ENCODE measurements at regions not wholly inside any gene's neighbourhood (a gene's known extent, or its start where the extent isn't known, plus 50 kb on each side); places are given as distances from the start of the nearest gene placed in this dataset.
"Not testable (repeated sequence)": the region's sequence is repeated elsewhere in the genome, so short reads cannot be mapped to it uniquely, and the experiment has no call there.

DNA sequence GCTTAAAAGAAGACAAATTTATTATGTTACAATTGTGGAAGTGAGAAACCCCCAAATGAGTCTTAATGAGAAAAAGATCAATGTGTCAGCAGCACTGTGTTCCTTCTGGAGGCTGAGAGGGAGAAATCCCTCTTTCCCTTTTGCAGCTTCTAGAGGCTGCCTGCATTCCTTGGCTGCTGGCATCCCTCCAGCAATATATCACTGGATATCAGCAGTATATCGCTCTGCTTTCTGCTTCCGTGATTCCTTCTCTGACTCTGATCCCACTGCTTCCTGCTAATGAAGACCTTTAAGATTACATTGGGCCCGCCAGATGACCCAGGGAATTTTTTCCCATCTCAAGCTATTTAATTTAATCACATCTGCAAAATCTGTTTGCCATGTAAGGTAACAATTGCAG, 1008.0 kb downstream of the RAPGEF2 start:
- H3K4me3 ChIP-seq (ENCODE audit: low read length), result no peak overlapping the region
- no peaks in the 10 kb centered on the region for H3K4me1 ChIP-seq (ENCODE audit: low read length)
- H3K9ac ChIP-seq (ENCODE audit: low read length), result no peak overlapping the region
- no peak overlapping the region for H3K4me2 ChIP-seq (ENCODE audit: low read length)
- no peak overlapping the region for H2AFZ ChIP-seq (ENCODE audit: low read depth, low read length)
- H3K27me3 ChIP-seq (ENCODE audit: low read depth, low read length), result no peaks in the 10 kb centered on the region
- no peaks in the 10 kb centered on the region for H3K79me2 ChIP-seq (ENCODE audit: low read length)
- H4K20me1 ChIP-seq (ENCODE audit: insufficient read depth, low read length), result no peaks in the 10 kb centered on the region
- TF ChIP-seq EZH2phosphoT487 (IDR thresholded peaks at IDR 0.05; ENCODE audit: low read depth), result no peak
- TF ChIP-seq, protein P1, sequence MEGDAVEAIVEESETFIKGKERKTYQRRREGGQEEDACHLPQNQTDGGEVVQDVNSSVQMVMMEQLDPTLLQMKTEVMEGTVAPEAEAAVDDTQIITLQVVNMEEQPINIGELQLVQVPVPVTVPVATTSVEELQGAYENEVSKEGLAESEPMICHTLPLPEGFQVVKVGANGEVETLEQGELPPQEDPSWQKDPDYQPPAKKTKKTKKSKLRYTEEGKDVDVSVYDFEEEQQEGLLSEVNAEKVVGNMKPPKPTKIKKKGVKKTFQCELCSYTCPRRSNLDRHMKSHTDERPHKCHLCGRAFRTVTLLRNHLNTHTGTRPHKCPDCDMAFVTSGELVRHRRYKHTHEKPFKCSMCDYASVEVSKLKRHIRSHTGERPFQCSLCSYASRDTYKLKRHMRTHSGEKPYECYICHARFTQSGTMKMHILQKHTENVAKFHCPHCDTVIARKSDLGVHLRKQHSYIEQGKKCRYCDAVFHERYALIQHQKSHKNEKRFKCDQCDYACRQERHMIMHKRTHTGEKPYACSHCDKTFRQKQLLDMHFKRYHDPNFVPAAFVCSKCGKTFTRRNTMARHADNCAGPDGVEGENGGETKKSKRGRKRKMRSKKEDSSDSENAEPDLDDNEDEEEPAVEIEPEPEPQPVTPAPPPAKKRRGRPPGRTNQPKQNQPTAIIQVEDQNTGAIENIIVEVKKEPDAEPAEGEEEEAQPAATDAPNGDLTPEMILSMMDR (IDR thresholded peaks at IDR 0.05; ENCODE audit: low read depth, low read length), result no peak
- H3K36me3 ChIP-seq (replicated peaks; ENCODE audit: low read depth, low read length), result no peaks in the 10 kb centered on the region
- no peak overlapping the region for H3K27ac ChIP-seq (ENCODE audit: low read length)
- H3K9me3 ChIP-seq (ENCODE audit: insufficient read depth, low read length), result no peaks in the 10 kb centered on the region

DNA sequence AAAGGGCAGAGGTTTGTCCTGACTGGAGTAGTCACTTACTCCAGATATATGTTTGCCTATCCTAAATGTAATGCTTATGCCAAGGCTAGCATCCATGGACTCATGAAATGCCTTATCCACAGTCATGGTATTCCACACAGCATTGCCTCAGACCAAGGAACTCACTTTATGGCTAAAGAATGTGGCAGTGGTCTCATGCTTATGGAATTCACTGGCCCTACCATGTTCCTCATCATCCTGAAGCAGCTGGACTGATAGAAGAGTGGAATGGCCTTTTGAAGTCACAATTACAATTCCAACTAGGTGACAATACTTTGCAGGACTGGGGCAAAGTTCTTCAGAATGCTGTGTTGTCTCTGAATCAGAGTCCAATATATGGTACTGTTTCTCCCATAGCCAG, 1014.8 kb downstream of the RAPGEF2 start:
- Histone ChIP-seq H3K27ac (ENCODE audit: low read length) (no peak overlapping the region), H4K20me1 (ENCODE audit: insufficient read depth, low read length) (no peaks in the 10 kb centered on the region), H3K36me3 (replicated peaks; ENCODE audit: low read depth, low read length) (no peaks in the 10 kb centered on the region), H2AFZ (ENCODE audit: low read depth, low read length) (no peak overlapping the region), H3K79me2 (ENCODE audit: low read length) (no peaks in the 10 kb centered on the region), H3K4me3 (ENCODE audit: low read length) (no peak overlapping the region), H3K9me3 (ENCODE audit: insufficient read depth, low read length) (no peaks in the 10 kb centered on the region), H3K9ac (ENCODE audit: low read length) (no peak overlapping the region), H3K27me3 (ENCODE audit: low read depth, low read length) (no peaks in the 10 kb centered on the region), H3K4me1 (ENCODE audit: low read length) (no peaks in the 10 kb centered on the region), H3K4me2 (ENCODE audit: low read length) (no peak overlapping the region)
- TF ChIP-seq, protein P1 (IDR thresholded peaks at IDR 0.05; ENCODE audit: low read depth, low read length), result no peak
- TF ChIP-seq EZH2phosphoT487 (IDR thresholded peaks at IDR 0.05; ENCODE audit: low read depth), result no peak

DNA sequence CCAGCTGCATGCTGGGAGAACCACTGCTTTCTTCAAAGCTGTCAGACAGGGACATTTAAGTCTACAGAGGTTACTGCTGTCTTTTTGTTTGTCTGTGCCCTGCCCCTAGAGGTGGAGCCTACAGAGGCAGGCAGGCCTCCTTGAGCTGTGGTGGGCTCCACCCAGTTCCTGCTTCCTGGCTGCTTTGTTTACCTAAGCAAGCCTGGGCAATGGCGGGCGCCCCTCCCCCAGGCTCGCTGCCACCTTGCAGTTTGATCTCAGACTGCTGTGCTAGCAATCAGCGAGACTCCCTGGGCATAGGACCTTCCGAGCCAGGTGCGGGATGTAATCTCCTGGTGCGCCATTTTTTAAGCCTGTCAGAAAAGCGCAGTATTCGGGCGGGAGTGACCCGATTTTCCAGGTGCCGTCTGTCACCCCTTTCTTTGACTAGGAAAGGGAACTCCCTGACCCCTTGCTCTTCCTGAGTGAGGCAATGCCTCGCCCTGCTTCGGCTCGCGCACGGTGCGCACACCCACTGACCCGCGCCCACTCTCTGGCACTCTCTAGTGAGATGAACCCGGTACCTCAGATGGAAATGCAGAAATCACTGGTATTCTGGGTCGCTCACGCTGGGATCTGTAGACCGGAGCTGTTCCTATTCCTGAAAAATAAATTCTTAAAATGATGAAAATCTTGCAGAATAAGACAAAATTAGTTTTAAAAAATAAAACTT, 1022.9 kb downstream of the RAPGEF2 start:
- H3K4me2 ChIP-seq (ENCODE audit: low read length); H3K79me2 ChIP-seq (ENCODE audit: low read length); H3K9ac ChIP-seq (ENCODE audit: low read length); H3K27ac ChIP-seq (ENCODE audit: low read length); H4K20me1 ChIP-seq (ENCODE audit: insufficient read depth, low read length); H3K4me1 ChIP-seq (ENCODE audit: low read length); H3K36me3 ChIP-seq (replicated peaks; ENCODE audit: low read depth, low read length); H3K9me3 ChIP-seq (ENCODE audit: insufficient read depth, low read length); H3K27me3 ChIP-seq (ENCODE audit: low read depth, low read length); H2AFZ ChIP-seq (ENCODE audit: low read depth, low read length); H3K4me3 ChIP-seq (ENCODE audit: low read length): not testable (repeated sequence)

DNA sequence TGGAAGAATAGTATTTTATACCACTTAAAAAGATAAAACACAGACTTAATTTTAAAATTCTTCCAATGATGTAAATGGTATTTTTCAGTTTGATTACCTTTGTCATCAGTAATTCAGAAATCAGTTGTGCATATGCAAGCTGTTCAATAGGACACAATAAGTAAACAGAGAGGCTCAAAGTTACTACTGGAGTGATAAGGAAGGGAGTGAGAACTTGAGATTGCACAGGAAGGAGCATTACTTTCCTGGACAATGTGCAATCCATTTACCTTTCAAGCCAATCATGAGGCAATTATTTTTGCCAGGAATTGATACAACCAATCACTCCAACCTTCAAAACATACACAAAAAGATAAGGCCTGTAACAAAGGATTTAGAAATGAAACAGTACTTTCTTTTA, 1024.3 kb downstream of the RAPGEF2 start:
- Histone ChIP-seq H3K4me1 (ENCODE audit: low read length) (no peaks in the 10 kb centered on the region), H3K27me3 (ENCODE audit: low read depth, low read length) (no peaks in the 10 kb centered on the region), H3K9me3 (ENCODE audit: insufficient read depth, low read length) (peaks cover 13% of the 10 kb centered on the region; the same call in 1 of the 2 replicates), H3K36me3 (replicated peaks; ENCODE audit: low read depth, low read length) (no peaks in the 10 kb centered on the region), H3K4me3 (ENCODE audit: low read length) (no peak overlapping the region), H3K9ac (ENCODE audit: low read length) (no peak overlapping the region), H2AFZ (ENCODE audit: low read depth, low read length) (no peak overlapping the region), H4K20me1 (ENCODE audit: insufficient read depth, low read length) (no peaks in the 10 kb centered on the region), H3K4me2 (ENCODE audit: low read length) (no peak overlapping the region), H3K27ac (ENCODE audit: low read length) (no peak overlapping the region), H3K79me2 (ENCODE audit: low read length) (no peaks in the 10 kb centered on the region)
- no peak for TF ChIP-seq EZH2phosphoT487 (IDR thresholded peaks at IDR 0.05; ENCODE audit: low read depth)

DNA sequence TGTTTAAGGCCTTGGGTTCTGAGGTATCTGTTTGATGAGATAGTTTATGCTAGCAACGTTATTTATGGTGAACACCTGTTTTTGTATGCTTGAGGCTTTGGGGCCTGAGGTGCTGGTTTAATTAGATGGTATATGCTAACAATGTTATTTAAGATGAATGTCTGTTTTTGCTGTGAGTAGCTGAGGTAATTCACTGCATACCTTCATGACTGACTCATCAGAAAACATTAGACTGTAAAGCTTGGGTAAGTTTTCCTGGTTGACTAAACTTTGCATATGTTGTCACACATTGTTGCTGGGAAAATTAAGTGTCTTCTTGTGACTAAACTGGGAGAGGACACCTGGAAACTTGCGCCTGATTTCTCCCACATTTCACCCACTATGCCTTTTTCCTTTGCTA, 1026.6 kb downstream of the RAPGEF2 start:
- Histone ChIP-seq H3K27me3 (ENCODE audit: low read depth, low read length) (no peaks in the 10 kb centered on the region), H3K79me2 (ENCODE audit: low read length) (no peaks in the 10 kb centered on the region), H3K9me3 (ENCODE audit: insufficient read depth, low read length) (peaks cover 27% of the 10 kb centered on the region), H2AFZ (ENCODE audit: low read depth, low read length) (no peak overlapping the region), H3K4me1 (ENCODE audit: low read length) (no peaks in the 10 kb centered on the region), H3K4me2 (ENCODE audit: low read length) (no peak overlapping the region), H3K4me3 (ENCODE audit: low read length) (no peak overlapping the region), H3K36me3 (replicated peaks; ENCODE audit: low read depth, low read length) (peaks cover 3% of the 10 kb centered on the region), H3K9ac (ENCODE audit: low read length) (no peak overlapping the region), H4K20me1 (ENCODE audit: insufficient read depth, low read length) (no peaks in the 10 kb centered on the region), H3K27ac (ENCODE audit: low read length) (no peak overlapping the region)
- TF ChIP-seq, protein P1 (IDR thresholded peaks at IDR 0.05; ENCODE audit: low read depth, low read length), result no peak
- TF ChIP-seq EZH2phosphoT487 (IDR thresholded peaks at IDR 0.05; ENCODE audit: low read depth), result no peak

Measured in OCI-LY3 (cell line).